ENCODE measurements at regions not wholly inside any gene's neighbourhood (a gene's known extent, or its start where the extent isn't known, plus 50 kb on each side); places are given as distances from the start of the nearest gene placed in this dataset.

GRCh38 chr6:104599821-104600638 is 259.7 kb downstream of the HACE1 start:
- H3K9me3 ChIP-seq = no peaks in the 10 kb centered on the region
- no peak for DNase-seq
- in situ Hi-C loops (cut with MboI; ENCODE audit: low pct_ligation_motif_present in 1 of 4, low pct_unique_long_range_greater_than_20kb in 1 of 4, low sequenced_read_pairs in 3 of 4) = no loop called here
- H3K27me3 ChIP-seq = no peaks in the 10 kb centered on the region
- no peak for TF ChIP-seq CTCF (IDR thresholded peaks at IDR 0.05)
- TF ChIP-seq POLR2A (IDR thresholded peaks at IDR 0.05) = no peak
- intact Hi-C loops (cut with DNase I; ENCODE audit: low total_unique reads) = no loop called here
- WGBS, 2 donors (ENCODE audit: low coverage in 1 of 2) = 55 to 80% methylated on average over 3 of the region's 3 CpGs
- H3K27ac ChIP-seq = no peak overlapping the region
- no peaks in the 10 kb centered on the region for H3K4me1 ChIP-seq
- no peaks in the 10 kb centered on the region for H3K36me3 ChIP-seq
- no peak overlapping the region for H3K4me3 ChIP-seq

GRCh38 chr6:104597541-104598050 is 262.1 kb downstream of the HACE1 start:
- no peaks in the 10 kb centered on the region for H3K4me1 ChIP-seq
- H3K36me3 ChIP-seq = no peaks in the 10 kb centered on the region
- no peaks in the 10 kb centered on the region for H3K9me3 ChIP-seq
- 69 to 80% methylated on average over 2 to 4 of the region's 4 CpGs for WGBS, 2 donors (ENCODE audit: low coverage in 1 of 2)
- no peak for DNase-seq
- in situ Hi-C loops (cut with MboI; ENCODE audit: low pct_ligation_motif_present in 1 of 4, low pct_unique_long_range_greater_than_20kb in 1 of 4, low sequenced_read_pairs in 3 of 4) = no loop called here
- H3K27ac ChIP-seq = no peak overlapping the region
- H3K27me3 ChIP-seq = no peaks in the 10 kb centered on the region
- TF ChIP-seq EP300 (IDR thresholded peaks at IDR 0.05; ENCODE audit: low read depth) = no peak
- no peak for TF ChIP-seq CTCF (IDR thresholded peaks at IDR 0.05)
- TF ChIP-seq POLR2AphosphoS5 (IDR thresholded peaks at IDR 0.05) = no peak
- TF ChIP-seq POLR2A (IDR thresholded peaks at IDR 0.05) = no peak
- intact Hi-C loops (cut with DNase I; ENCODE audit: low total_unique reads) = no loop called here
- no peak overlapping the region for H3K4me3 ChIP-seq

- Histone ChIP-seq H3K4me3 (no peak overlapping the region), H3K27me3 (no peaks in the 10 kb centered on the region), H3K9me3 (no peaks in the 10 kb centered on the region), H3K4me1 (no peaks in the 10 kb centered on the region), H3K36me3 (no peaks in the 10 kb centered on the region), H3K27ac (no peak overlapping the region)
- no peak for TF ChIP-seq EP300 (IDR thresholded peaks at IDR 0.05; ENCODE audit: low read depth)
- no peak for TF ChIP-seq CTCF (IDR thresholded peaks at IDR 0.05)
- TF ChIP-seq POLR2A (IDR thresholded peaks at IDR 0.05) = no peak
- no peak for TF ChIP-seq POLR2AphosphoS5 (IDR thresholded peaks at IDR 0.05)
- WGBS, 2 donors (ENCODE audit: low coverage in 1 of 2) = 73 to 86% methylated on average over 1 of the region's 1 CpG
- in situ Hi-C loops (cut with MboI; ENCODE audit: low pct_ligation_motif_present in 1 of 4, low pct_unique_long_range_greater_than_20kb in 1 of 4, low sequenced_read_pairs in 3 of 4) (no loop called here), intact Hi-C loops (cut with DNase I; ENCODE audit: low total_unique reads) (no loop called here)
- DNase-seq = no peak
Measured at GRCh38 chr6:104596091-104596490, 263.6 kb downstream of the HACE1 start.

- Histone ChIP-seq H3K27me3 (no peaks in the 10 kb centered on the region), H3K4me3 (no peak overlapping the region), H3K9me3 (no peaks in the 10 kb centered on the region), H3K27ac (no peak overlapping the region), H3K36me3 (no peaks in the 10 kb centered on the region), H3K4me1 (no peaks in the 10 kb centered on the region)
- intact Hi-C loops (cut with DNase I; ENCODE audit: low total_unique reads) = no loop called here
- WGBS, 2 donors (ENCODE audit: low coverage in 1 of 2) = 80% methylated on average over 1 to 2 of the region's 2 CpGs
- TF ChIP-seq EP300 (IDR thresholded peaks at IDR 0.05; ENCODE audit: low read depth) = no peak
- TF ChIP-seq POLR2A (IDR thresholded peaks at IDR 0.05) = no peak
- TF ChIP-seq CTCF (IDR thresholded peaks at IDR 0.05) = no peak
- no peak for TF ChIP-seq POLR2AphosphoS5 (IDR thresholded peaks at IDR 0.05)
- no peak for DNase-seq
- in situ Hi-C loops (cut with MboI; ENCODE audit: low pct_ligation_motif_present in 1 of 4, low pct_unique_long_range_greater_than_20kb in 1 of 4, low sequenced_read_pairs in 3 of 4) = no loop called here
Measured at GRCh38 chr6:104595311-104595820, 264.4 kb downstream of the HACE1 start.
